ENCODE measurements at regions not wholly inside any gene's neighbourhood (a gene's known extent, or its start where the extent isn't known, plus 50 kb on each side); places are given as distances from the start of the nearest gene placed in this dataset.

GRCh38 chrX:33969105-33969504 lies 163.0 kb downstream of the FAM47A start:
- no peak overlapping the region for H3K4me3 ChIP-seq
- Mint-ChIP-seq H3K27me3 (ENCODE audit: insufficient read depth, low read depth, poor library complexity) (no peaks in the 10 kb centered on the region), H3K4me3 (no peak overlapping the region), H3K27ac (no peak overlapping the region), H3K36me3 (ENCODE audit: low read depth) (no peaks in the 10 kb centered on the region; the same call in 2 of the 3 replicates), H3K4me1 (no peaks in the 10 kb centered on the region), H3K9me3 (peaks cover 9% of the 10 kb centered on the region; the same call in 2 of the 3 replicates)
- no peak overlapping the region for H3K4me2 ChIP-seq
- no peaks in the 10 kb centered on the region for H3K79me2 ChIP-seq (replicated peaks; ENCODE audit: insufficient read depth)
- H3K27me3 ChIP-seq (ENCODE audit: insufficient read depth) = no peaks in the 10 kb centered on the region
- TF ChIP-seq ETS1 (IDR thresholded peaks at IDR 0.05) (no peak), ZNF114 (CRISPR knock-in tag; IDR thresholded peaks at IDR 0.05) (no peak), NANOG (IDR thresholded peaks at IDR 0.05; ENCODE audit: borderline replicate concordance) (no peak), CREB1 (CRISPR knock-in tag; IDR thresholded peaks at IDR 0.05; ENCODE audit: low read depth) (no peak), POLR2AphosphoS5 (IDR thresholded peaks at IDR 0.05; ENCODE audit: low read depth) (no peak), EZH2 (IDR thresholded peaks at IDR 0.05; ENCODE audit: low read depth, unreplicated experiment) (no peak), JUNB (IDR thresholded peaks at IDR 0.05; ENCODE audit: unreplicated experiment) (no peak), ZNF331 (CRISPR knock-in tag; IDR thresholded peaks at IDR 0.05; ENCODE audit: low read depth) (no peak), EZH2phosphoT487 (IDR thresholded peaks at IDR 0.05; ENCODE audit: unreplicated experiment) (no peak), STAT1 (IDR thresholded peaks at IDR 0.05; ENCODE audit: unreplicated experiment) (no peak)
- TF ChIP-seq, protein P1, sequence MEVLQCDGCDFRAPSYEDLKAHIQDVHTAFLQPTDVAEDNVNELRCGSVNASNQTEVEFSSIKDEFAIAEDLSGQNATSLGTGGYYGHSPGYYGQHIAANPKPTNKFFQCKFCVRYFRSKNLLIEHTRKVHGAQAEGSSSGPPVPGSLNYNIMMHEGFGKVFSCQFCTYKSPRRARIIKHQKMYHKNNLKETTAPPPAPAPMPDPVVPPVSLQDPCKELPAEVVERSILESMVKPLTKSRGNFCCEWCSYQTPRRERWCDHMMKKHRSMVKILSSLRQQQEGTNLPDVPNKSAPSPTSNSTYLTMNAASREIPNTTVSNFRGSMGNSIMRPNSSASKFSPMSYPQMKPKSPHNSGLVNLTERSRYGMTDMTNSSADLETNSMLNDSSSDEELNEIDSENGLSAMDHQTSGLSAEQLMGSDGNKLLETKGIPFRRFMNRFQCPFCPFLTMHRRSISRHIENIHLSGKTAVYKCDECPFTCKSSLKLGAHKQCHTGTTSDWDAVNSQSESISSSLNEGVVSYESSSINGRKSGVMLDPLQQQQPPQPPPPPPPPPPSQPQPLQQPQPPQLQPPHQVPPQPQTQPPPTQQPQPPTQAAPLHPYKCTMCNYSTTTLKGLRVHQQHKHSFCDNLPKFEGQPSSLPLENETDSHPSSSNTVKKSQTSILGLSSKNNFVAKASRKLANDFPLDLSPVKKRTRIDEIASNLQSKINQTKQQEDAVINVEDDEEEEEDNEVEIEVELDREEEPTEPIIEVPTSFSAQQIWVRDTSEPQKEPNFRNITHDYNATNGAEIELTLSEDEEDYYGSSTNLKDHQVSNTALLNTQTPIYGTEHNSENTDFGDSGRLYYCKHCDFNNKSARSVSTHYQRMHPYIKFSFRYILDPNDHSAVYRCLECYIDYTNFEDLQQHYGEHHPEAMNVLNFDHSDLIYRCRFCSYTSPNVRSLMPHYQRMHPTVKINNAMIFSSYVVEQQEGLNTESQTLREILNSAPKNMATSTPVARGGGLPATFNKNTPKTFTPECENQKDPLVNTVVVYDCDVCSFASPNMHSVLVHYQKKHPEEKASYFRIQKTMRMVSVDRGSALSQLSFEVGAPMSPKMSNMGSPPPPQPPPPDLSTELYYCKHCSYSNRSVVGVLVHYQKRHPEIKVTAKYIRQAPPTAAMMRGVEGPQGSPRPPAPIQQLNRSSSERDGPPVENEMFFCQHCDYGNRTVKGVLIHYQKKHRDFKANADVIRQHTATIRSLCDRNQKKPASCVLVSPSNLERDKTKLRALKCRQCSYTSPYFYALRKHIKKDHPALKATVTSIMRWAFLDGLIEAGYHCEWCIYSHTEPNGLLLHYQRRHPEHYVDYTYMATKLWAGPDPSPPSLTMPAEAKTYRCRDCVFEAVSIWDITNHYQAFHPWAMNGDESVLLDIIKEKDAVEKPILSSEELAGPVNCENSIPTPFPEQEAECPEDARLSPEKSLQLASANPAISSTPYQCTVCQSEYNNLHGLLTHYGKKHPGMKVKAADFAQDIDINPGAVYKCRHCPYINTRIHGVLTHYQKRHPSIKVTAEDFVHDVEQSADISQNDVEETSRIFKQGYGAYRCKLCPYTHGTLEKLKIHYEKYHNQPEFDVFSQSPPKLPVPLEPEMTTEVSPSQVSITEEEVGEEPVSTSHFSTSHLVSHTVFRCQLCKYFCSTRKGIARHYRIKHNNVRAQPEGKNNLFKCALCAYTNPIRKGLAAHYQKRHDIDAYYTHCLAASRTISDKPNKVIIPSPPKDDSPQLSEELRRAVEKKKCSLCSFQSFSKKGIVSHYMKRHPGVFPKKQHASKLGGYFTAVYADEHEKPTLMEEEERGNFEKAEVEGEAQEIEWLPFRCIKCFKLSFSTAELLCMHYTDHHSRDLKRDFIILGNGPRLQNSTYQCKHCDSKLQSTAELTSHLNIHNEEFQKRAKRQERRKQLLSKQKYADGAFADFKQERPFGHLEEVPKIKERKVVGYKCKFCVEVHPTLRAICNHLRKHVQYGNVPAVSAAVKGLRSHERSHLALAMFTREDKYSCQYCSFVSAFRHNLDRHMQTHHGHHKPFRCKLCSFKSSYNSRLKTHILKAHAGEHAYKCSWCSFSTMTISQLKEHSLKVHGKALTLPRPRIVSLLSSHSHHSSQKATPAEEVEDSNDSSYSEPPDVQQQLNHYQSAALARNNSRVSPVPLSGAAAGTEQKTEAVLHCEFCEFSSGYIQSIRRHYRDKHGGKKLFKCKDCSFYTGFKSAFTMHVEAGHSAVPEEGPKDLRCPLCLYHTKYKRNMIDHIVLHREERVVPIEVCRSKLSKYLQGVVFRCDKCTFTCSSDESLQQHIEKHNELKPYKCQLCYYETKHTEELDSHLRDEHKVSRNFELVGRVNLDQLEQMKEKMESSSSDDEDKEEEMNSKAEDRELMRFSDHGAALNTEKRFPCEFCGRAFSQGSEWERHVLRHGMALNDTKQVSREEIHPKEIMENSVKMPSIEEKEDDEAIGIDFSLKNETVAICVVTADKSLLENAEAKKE (CRISPR knock-in tag; IDR thresholded peaks at IDR 0.05) = no peak
- TF ChIP-seq, protein P2, sequence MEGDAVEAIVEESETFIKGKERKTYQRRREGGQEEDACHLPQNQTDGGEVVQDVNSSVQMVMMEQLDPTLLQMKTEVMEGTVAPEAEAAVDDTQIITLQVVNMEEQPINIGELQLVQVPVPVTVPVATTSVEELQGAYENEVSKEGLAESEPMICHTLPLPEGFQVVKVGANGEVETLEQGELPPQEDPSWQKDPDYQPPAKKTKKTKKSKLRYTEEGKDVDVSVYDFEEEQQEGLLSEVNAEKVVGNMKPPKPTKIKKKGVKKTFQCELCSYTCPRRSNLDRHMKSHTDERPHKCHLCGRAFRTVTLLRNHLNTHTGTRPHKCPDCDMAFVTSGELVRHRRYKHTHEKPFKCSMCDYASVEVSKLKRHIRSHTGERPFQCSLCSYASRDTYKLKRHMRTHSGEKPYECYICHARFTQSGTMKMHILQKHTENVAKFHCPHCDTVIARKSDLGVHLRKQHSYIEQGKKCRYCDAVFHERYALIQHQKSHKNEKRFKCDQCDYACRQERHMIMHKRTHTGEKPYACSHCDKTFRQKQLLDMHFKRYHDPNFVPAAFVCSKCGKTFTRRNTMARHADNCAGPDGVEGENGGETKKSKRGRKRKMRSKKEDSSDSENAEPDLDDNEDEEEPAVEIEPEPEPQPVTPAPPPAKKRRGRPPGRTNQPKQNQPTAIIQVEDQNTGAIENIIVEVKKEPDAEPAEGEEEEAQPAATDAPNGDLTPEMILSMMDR (conservative IDR thresholded peaks at IDR 0.05; ENCODE audit: low read depth in 2 of 2) = no peak
- TF ChIP-seq, protein P3, sequence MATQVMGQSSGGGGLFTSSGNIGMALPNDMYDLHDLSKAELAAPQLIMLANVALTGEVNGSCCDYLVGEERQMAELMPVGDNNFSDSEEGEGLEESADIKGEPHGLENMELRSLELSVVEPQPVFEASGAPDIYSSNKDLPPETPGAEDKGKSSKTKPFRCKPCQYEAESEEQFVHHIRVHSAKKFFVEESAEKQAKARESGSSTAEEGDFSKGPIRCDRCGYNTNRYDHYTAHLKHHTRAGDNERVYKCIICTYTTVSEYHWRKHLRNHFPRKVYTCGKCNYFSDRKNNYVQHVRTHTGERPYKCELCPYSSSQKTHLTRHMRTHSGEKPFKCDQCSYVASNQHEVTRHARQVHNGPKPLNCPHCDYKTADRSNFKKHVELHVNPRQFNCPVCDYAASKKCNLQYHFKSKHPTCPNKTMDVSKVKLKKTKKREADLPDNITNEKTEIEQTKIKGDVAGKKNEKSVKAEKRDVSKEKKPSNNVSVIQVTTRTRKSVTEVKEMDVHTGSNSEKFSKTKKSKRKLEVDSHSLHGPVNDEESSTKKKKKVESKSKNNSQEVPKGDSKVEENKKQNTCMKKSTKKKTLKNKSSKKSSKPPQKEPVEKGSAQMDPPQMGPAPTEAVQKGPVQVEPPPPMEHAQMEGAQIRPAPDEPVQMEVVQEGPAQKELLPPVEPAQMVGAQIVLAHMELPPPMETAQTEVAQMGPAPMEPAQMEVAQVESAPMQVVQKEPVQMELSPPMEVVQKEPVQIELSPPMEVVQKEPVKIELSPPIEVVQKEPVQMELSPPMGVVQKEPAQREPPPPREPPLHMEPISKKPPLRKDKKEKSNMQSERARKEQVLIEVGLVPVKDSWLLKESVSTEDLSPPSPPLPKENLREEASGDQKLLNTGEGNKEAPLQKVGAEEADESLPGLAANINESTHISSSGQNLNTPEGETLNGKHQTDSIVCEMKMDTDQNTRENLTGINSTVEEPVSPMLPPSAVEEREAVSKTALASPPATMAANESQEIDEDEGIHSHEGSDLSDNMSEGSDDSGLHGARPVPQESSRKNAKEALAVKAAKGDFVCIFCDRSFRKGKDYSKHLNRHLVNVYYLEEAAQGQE (IDR thresholded peaks at IDR 0.05; ENCODE audit: unreplicated experiment) = no peak
- H3K9me2 ChIP-seq (ENCODE audit: insufficient read depth) = no peaks in the 10 kb centered on the region
- H3K27ac ChIP-seq (ENCODE audit: low read depth) = no peak overlapping the region
- ATAC-seq = no peak
- no peaks in the 10 kb centered on the region for H4K20me1 ChIP-seq (replicated peaks; ENCODE audit: insufficient read depth)
- no peaks in the 10 kb centered on the region for H3K4me1 ChIP-seq (ENCODE audit: insufficient read depth)
- no peak for DNase-seq (ENCODE audit: low spot score)
- no peak overlapping the region for H2AFZ ChIP-seq
- no peaks in the 10 kb centered on the region for H3K36me3 ChIP-seq (ENCODE audit: insufficient read depth)
- H3F3A ChIP-seq (replicated peaks; ENCODE audit: low read depth) = no peaks in the 10 kb centered on the region
